SKM-1 treated with dmso at 0.1 percent for 144 hours (cell line): ENCODE measurements at regions not wholly inside any gene's neighbourhood (a gene's known extent, or its start where the extent isn't known, plus 50 kb on each side); places are given as distances from the start of the nearest gene placed in this dataset.
A peak's percentile ranks its signal among the peaks of the same experiment; 100 is the strongest.

Source experiments
- DNase-seq: peaks from one replicate; lab custom pipeline; 2025; ENCODE audit not compliant: unreplicated experiment; lab: John Stamatoyannopoulos, UW

GRCh38 chr13:50589139-50589538, 254.4 kb downstream of the DLEU7 start:
- DNase-seq = no peak

- DNase-seq = no peak
These were observed 253.8 kb downstream of the DLEU7 start for GRCh38 chr13:50589651-50590054.

GRCh38 chr13:50592412-50593155, 250.9 kb downstream of the DLEU7 start:
- no peak for DNase-seq

- DNase-seq = no peak
These were observed 250.3 kb downstream of the DLEU7 start for GRCh38 chr13:50593207-50593606.

GRCh38 chr13:50594276-50595051, 249.0 kb downstream of the DLEU7 start:
- peak; percentile 52 for DNase-seq

- DNase-seq = no peak
These were observed 248.3 kb downstream of the DLEU7 start for GRCh38 chr13:50595196-50595595.

GRCh38 chr13:50596156-50596555, 247.3 kb downstream of the DLEU7 start:
- DNase-seq = no peak

GRCh38 chr13:50596776-50597203, 246.7 kb downstream of the DLEU7 start:
- no peak for DNase-seq

- no peak for DNase-seq
These were observed 245.2 kb downstream of the DLEU7 start for GRCh38 chr13:50598338-50598737.

GRCh38 chr13:50599046-50599445, 244.4 kb downstream of the DLEU7 start:
- DNase-seq = no peak

GRCh38 chr13:50599927-50600326, 243.6 kb downstream of the DLEU7 start:
- DNase-seq = no peak

GRCh38 chr13:50608370-50608769, 235.1 kb downstream of the DLEU7 start:
- no peak for DNase-seq

- DNase-seq = no peak
These were observed 234.5 kb downstream of the DLEU7 start for GRCh38 chr13:50609011-50609410.

GRCh38 chr13:50610238-50610637, 233.3 kb downstream of the DLEU7 start:
- DNase-seq = no peak

- no peak for DNase-seq
These were observed 232.2 kb downstream of the DLEU7 start for GRCh38 chr13:50611117-50611781.

- no peak for DNase-seq
These were observed 230.8 kb downstream of the DLEU7 start for GRCh38 chr13:50612717-50613116.

GRCh38 chr13:50613356-50613831, 230.1 kb downstream of the DLEU7 start:
- DNase-seq = no peak

GRCh38 chr13:50615234-50615633, 228.3 kb downstream of the DLEU7 start:
- DNase-seq = no peak

- DNase-seq = no peak
These were observed 227.4 kb downstream of the DLEU7 start for GRCh38 chr13:50616101-50616500.

- no peak for DNase-seq
These were observed 226.3 kb downstream of the DLEU7 start for GRCh38 chr13:50617134-50617721.

GRCh38 chr13:50618206-50618605, 225.3 kb downstream of the DLEU7 start:
- DNase-seq = no peak
